SK-N-SH (cell line): ENCODE measurements at regions not wholly inside any gene's neighbourhood (a gene's known extent, or its start where the extent isn't known, plus 50 kb on each side); places are given as distances from the start of the nearest gene placed in this dataset.

Experiments
- CTCF ChIA-PET: fragments of 300-600, 350-600 bp; formaldehyde crosslinking; extraction: SDS; loops from one replicate; lab custom pipeline; 2021; lab: Yijun Ruan, JAX
- POLR2A ChIA-PET: fragments of 350-600 bp; sonication (Branson Sonifier 250); formaldehyde crosslinking; extraction: SDS; loops from one replicate; lab custom pipeline; 2020; ENCODE audit warnings: antibody characterized with exemption, inconsistent platforms; lab: Yijun Ruan, JAX
- DNase-seq: peaks from one replicate; pipeline ENCODE4 v3.0.0; 2012
- H2AFZ ChIP-seq: fragments of 200-600 bp; sonication (generic); 2 replicates; pipeline ENCODE4 v1.8.1; 2016; ENCODE audit warnings: antibody characterized with exemption, mild to moderate bottlenecking, low read depth
- H3F3A ChIP-seq: fragments of 200-600 bp; sonication (generic); replicated peaks from 2 replicates; pipeline ENCODE3; 2016; ENCODE audit warnings: antibody characterized with exemption, mild to moderate bottlenecking; ENCODE audit not compliant: insufficient read depth
- H3K27ac ChIP-seq, 2 experiments: fragments of 200-500 bp in 1 of 2; fragments of 200-600 bp in 1 of 2; sonication (Bioruptor generic) in 1 of 2; sonication (generic), shearing (Covaris generic) in 1 of 2; 2 replicates each; pipeline versions ENCODE4 v1.5.1 to v1.6.1; 2014 to 2016; ENCODE audit warnings: low read depth in 2 of 2, inconsistent platforms in 1 of 2, low read length in 1 of 2, mild to moderate bottlenecking in 1 of 2, mixed read lengths in 1 of 2
- H3K27me3 ChIP-seq: fragments of 200-600 bp; sonication (generic), shearing (Covaris generic); 2 replicates; pipeline ENCODE4 v1.6.1; 2016; ENCODE audit warnings: mixed run types; ENCODE audit not compliant: insufficient read depth
- H3K36me3 ChIP-seq, 2 experiments: fragments of 200-500 bp in 1 of 2; fragments of 200-600 bp in 1 of 2; sonication (Bioruptor generic) in 1 of 2; sonication (generic) in 1 of 2; replicated peaks in 1 of 2; 2 replicates each; pipeline versions ENCODE3 to v1.5.1; 2014 to 2016; ENCODE audit warnings: low read length in 1 of 2, mild to moderate bottlenecking in 1 of 2; ENCODE audit not compliant: insufficient read depth in 2 of 2, control insufficient read depth in 1 of 2
- H3K4me1 ChIP-seq, 2 experiments: fragments of 200-500 bp in 1 of 2; fragments of 200-600 bp in 1 of 2; sonication (Bioruptor generic) in 1 of 2; sonication (generic), shearing (Covaris generic) in 1 of 2; 2 replicates each; pipeline versions ENCODE4 v1.5.1 to v1.6.1; 2014 to 2016; ENCODE audit warnings: low read depth in 1 of 2, low read length in 1 of 2, mixed run types in 1 of 2; ENCODE audit not compliant: insufficient read depth in 2 of 2, control insufficient read depth in 1 of 2
- H3K4me2 ChIP-seq: fragments of 200-600 bp; sonication (generic), shearing (Covaris generic); 2 replicates; pipeline ENCODE4 v1.6.1; 2017; ENCODE audit warnings: mixed run types
- H3K4me3 ChIP-seq, 2 experiments: fragments of 200-500 bp in 1 of 2; fragments of 200-600 bp in 1 of 2; sonication (Bioruptor generic) in 1 of 2; sonication (generic), shearing (Covaris generic) in 1 of 2; 2 replicates each; pipeline versions ENCODE4 v1.5.1 to v1.8.1; 2014 to 2016; ENCODE audit warnings: low read depth in 2 of 2, inconsistent platforms in 1 of 2, low read length in 1 of 2, mild to moderate bottlenecking in 1 of 2, mixed read lengths in 1 of 2, moderate library complexity in 1 of 2
- H3K79me2 ChIP-seq: fragments of 200-600 bp; sonication (generic); 2 replicates; pipeline ENCODE4 v1.8.1; 2017; ENCODE audit warnings: mild to moderate bottlenecking; ENCODE audit not compliant: insufficient read depth
- H3K9ac ChIP-seq: fragments of 200-600 bp; sonication (generic); 2 replicates; pipeline ENCODE4 v1.6.1; 2017; ENCODE audit warnings: mixed run types
- H3K9me2 ChIP-seq: fragments of 200-600 bp; sonication (generic); 2 replicates; pipeline ENCODE4 v1.6.1; 2017; ENCODE audit warnings: mixed run types
- H3K9me3 ChIP-seq: fragments of 200-600 bp; sonication (generic); 2 replicates; pipeline ENCODE4 v1.6.1; 2017; ENCODE audit warnings: mixed run types, mild to moderate bottlenecking, moderate library complexity
- H4K20me1 ChIP-seq: fragments of 200-600 bp; sonication (generic); 2 replicates; pipeline ENCODE4 v1.6.1; 2017; ENCODE audit warnings: mild to moderate bottlenecking, mixed run types; ENCODE audit not compliant: insufficient read depth
- EZH2phosphoT487 ChIP-seq: fragments of 200-600 bp; sonication (generic); IDR thresholded peaks from 2 replicates; pipeline ENCODE4 v1.6.1; 2017; ENCODE audit warnings: low read depth, mixed run types, mild to moderate bottlenecking, antibody characterized with exemption, moderate library complexity, borderline replicate concordance
- FOXM1 ChIP-seq: IDR thresholded peaks from 2 replicates; pipeline ENCODE4 v1.4.0; 2012; ENCODE audit warnings: low read depth, mild to moderate bottlenecking
- GABPA ChIP-seq: IDR thresholded peaks from 2 replicates; pipeline ENCODE4 v1.4.0; 2012; ENCODE audit warnings: low read depth, mild to moderate bottlenecking
- GATA2 ChIP-seq: sonication (generic); formaldehyde crosslinking; IDR thresholded peaks from 2 replicates; pipeline ENCODE4 v1.5.0; 2020; ENCODE audit warnings: mild to moderate bottlenecking, missing genetic modification reagents
- MEF2A ChIP-seq: IDR thresholded peaks from 2 replicates; pipeline ENCODE4 v1.4.0; 2012; ENCODE audit warnings: low read depth, borderline replicate concordance
- NFIC ChIP-seq: IDR thresholded peaks from 2 replicates; pipeline ENCODE4 v1.4.0; 2012; ENCODE audit warnings: borderline replicate concordance
- POLR2AphosphoS5 ChIP-seq: IDR thresholded peaks from 2 replicates; pipeline ENCODE4 v1.6.1; 2012; ENCODE audit warnings: low read depth, low read length
- RCOR1 ChIP-seq: fragments of 150-350 bp; IDR thresholded peaks from 2 replicates; pipeline ENCODE4 v1.6.1; 2017; ENCODE audit warnings: antibody characterized with exemption, low read length
- RFX5 ChIP-seq: IDR thresholded peaks from 2 replicates; pipeline ENCODE4 v1.6.1; 2012; ENCODE audit warnings: mild to moderate bottlenecking, improper control_type of control experiment, low read length
- RXRA ChIP-seq: IDR thresholded peaks from 2 replicates; pipeline ENCODE4 v1.4.0; 2012; ENCODE audit warnings: low read depth, mild to moderate bottlenecking, borderline replicate concordance
- TEAD4 ChIP-seq: IDR thresholded peaks from 2 replicates; pipeline ENCODE4 v1.4.0; 2012; ENCODE audit warnings: mild to moderate bottlenecking, borderline replicate concordance; ENCODE audit not compliant: insufficient read depth
- WGBS: methylation state at CpG from one replicate; pipeline ENCODE4 v1.1.6; 2017; ENCODE audit warnings: low lambda C conversion rate; 5-methylcytosine and 5-hydroxymethylcytosine counted together
- TF ChIP-seq, protein P1 (sequence below): fragments of 200-600 bp; sonication (generic); IDR thresholded peaks from 2 replicates; pipeline ENCODE4 v1.6.1; 2017; ENCODE audit warnings: antibody characterized with exemption, mild to moderate bottlenecking, moderate library complexity
- TF ChIP-seq, protein P2 (sequence below): fragments of 150-350 bp; IDR thresholded peaks from 2 replicates; pipeline ENCODE4 v1.6.1; 2017; ENCODE audit warnings: antibody characterized with exemption, low read length, low read depth, borderline replicate concordance
- TF ChIP-seq, protein P3 (sequence below): IDR thresholded peaks from 2 replicates; pipeline ENCODE4 v1.6.1; 2012; ENCODE audit warnings: mild to moderate bottlenecking, low read depth, low read length, moderate library complexity
- TF ChIP-seq, protein P4 (sequence below): IDR thresholded peaks from 2 replicates; pipeline ENCODE4 v1.4.0; 2012; ENCODE audit warnings: low read depth, borderline replicate concordance
- TF ChIP-seq, protein P5 (sequence below): IDR thresholded peaks from 2 replicates; pipeline ENCODE4; 2012

DNA sequence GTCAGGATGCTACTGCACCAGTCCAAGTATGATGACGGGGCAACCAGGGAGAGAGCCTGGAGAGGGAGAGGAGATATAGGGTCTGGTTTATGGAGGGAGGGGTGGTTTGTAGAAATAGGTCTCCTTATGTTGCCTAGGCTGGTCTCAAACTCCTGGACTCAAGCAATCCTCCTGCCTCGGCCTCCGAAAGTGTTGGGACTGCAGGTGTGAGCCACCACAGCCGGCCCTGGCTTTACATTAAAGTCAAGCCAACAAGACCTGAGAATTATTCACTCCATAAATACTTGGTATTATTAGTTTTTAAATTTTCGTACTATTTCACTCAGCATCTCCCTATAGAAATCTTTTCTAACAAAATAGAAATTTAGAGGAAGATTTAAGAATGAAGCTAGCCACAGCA, 86.8 kb downstream of the MATN1 start:
- Histone ChIP-seq H3K4me1 (peaks cover 0 to 26% of the 10 kb centered on the region in 2 experiments; a peak in 1 of 4 replicates), H3K27me3 (no peaks in the 10 kb centered on the region), H3K9me3 (no peaks in the 10 kb centered on the region), H2AFZ (no peak overlapping the region), H3K9ac (no peak overlapping the region), H3K36me3 (no peaks in the 10 kb centered on the region), H3K9me2 (no peaks in the 10 kb centered on the region), H3K79me2 (no peaks in the 10 kb centered on the region), H3F3A (no peaks in the 10 kb centered on the region), H3K4me3 (no peak overlapping the region), H3K4me2 (no peak overlapping the region), H3K27ac (no peak overlapping the region), H4K20me1 (no peaks in the 10 kb centered on the region)
- ChIA-PET CTCF (no interaction called here), POLR2A (no interaction called here)
- no peak for TF ChIP-seq MEF2A
- TF ChIP-seq GATA2 (CRISPR knock-in tag), result no peak
- TF ChIP-seq GABPA, result no peak
- TF ChIP-seq, protein P1, sequence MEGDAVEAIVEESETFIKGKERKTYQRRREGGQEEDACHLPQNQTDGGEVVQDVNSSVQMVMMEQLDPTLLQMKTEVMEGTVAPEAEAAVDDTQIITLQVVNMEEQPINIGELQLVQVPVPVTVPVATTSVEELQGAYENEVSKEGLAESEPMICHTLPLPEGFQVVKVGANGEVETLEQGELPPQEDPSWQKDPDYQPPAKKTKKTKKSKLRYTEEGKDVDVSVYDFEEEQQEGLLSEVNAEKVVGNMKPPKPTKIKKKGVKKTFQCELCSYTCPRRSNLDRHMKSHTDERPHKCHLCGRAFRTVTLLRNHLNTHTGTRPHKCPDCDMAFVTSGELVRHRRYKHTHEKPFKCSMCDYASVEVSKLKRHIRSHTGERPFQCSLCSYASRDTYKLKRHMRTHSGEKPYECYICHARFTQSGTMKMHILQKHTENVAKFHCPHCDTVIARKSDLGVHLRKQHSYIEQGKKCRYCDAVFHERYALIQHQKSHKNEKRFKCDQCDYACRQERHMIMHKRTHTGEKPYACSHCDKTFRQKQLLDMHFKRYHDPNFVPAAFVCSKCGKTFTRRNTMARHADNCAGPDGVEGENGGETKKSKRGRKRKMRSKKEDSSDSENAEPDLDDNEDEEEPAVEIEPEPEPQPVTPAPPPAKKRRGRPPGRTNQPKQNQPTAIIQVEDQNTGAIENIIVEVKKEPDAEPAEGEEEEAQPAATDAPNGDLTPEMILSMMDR, result no peak
- TF ChIP-seq, protein P2, sequence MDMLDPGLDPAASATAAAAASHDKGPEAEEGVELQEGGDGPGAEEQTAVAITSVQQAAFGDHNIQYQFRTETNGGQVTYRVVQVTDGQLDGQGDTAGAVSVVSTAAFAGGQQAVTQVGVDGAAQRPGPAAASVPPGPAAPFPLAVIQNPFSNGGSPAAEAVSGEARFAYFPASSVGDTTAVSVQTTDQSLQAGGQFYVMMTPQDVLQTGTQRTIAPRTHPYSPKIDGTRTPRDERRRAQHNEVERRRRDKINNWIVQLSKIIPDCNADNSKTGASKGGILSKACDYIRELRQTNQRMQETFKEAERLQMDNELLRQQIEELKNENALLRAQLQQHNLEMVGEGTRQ, result no peak
- TF ChIP-seq, protein P3, sequence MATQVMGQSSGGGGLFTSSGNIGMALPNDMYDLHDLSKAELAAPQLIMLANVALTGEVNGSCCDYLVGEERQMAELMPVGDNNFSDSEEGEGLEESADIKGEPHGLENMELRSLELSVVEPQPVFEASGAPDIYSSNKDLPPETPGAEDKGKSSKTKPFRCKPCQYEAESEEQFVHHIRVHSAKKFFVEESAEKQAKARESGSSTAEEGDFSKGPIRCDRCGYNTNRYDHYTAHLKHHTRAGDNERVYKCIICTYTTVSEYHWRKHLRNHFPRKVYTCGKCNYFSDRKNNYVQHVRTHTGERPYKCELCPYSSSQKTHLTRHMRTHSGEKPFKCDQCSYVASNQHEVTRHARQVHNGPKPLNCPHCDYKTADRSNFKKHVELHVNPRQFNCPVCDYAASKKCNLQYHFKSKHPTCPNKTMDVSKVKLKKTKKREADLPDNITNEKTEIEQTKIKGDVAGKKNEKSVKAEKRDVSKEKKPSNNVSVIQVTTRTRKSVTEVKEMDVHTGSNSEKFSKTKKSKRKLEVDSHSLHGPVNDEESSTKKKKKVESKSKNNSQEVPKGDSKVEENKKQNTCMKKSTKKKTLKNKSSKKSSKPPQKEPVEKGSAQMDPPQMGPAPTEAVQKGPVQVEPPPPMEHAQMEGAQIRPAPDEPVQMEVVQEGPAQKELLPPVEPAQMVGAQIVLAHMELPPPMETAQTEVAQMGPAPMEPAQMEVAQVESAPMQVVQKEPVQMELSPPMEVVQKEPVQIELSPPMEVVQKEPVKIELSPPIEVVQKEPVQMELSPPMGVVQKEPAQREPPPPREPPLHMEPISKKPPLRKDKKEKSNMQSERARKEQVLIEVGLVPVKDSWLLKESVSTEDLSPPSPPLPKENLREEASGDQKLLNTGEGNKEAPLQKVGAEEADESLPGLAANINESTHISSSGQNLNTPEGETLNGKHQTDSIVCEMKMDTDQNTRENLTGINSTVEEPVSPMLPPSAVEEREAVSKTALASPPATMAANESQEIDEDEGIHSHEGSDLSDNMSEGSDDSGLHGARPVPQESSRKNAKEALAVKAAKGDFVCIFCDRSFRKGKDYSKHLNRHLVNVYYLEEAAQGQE, result no peak
- no peak for TF ChIP-seq RCOR1
- no peak for TF ChIP-seq NFIC
- no peak for TF ChIP-seq EZH2phosphoT487
- no peak for TF ChIP-seq POLR2AphosphoS5
- no peak for TF ChIP-seq RXRA
- TF ChIP-seq, protein P4, sequence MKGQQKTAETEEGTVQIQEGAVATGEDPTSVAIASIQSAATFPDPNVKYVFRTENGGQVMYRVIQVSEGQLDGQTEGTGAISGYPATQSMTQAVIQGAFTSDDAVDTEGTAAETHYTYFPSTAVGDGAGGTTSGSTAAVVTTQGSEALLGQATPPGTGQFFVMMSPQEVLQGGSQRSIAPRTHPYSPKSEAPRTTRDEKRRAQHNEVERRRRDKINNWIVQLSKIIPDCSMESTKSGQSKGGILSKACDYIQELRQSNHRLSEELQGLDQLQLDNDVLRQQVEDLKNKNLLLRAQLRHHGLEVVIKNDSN, result no peak
- TF ChIP-seq, protein P5, sequence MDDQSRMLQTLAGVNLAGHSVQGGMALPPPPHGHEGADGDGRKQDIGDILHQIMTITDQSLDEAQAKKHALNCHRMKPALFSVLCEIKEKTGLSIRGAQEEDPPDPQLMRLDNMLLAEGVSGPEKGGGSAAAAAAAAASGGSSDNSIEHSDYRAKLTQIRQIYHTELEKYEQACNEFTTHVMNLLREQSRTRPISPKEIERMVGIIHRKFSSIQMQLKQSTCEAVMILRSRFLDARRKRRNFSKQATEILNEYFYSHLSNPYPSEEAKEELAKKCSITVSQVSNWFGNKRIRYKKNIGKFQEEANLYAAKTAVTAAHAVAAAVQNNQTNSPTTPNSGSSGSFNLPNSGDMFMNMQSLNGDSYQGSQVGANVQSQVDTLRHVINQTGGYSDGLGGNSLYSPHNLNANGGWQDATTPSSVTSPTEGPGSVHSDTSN, result no peak
- no peak for TF ChIP-seq FOXM1
- no peak for TF ChIP-seq RFX5
- no peak for TF ChIP-seq TEAD4
- WGBS, result 54% methylated on average over 5 of the region's 5 CpGs
- DNase-seq, result no peak
